ENCODE measurements at regions not wholly inside any gene's neighbourhood (a gene's known extent, or its start where the extent isn't known, plus 50 kb on each side); places are given as distances from the start of the nearest gene placed in this dataset.

GRCh38 chr13:53161251-53161650 is 132.6 kb downstream of the OLFM4 start:
- POLR2A ChIA-PET: no interaction called here
- CTCF ChIA-PET: interaction anchor here (0.9 to 1.5 kb wide), 2 partner anchors 9 to 193 kb away, joined by 3 to 4 read pairs; no protein-coding TSS in a partner anchor
- no peak for TF ChIP-seq CTCF (IDR thresholded peaks at IDR 0.05; ENCODE audit: low read depth, low read length)
- DNase-seq (ENCODE audit: low read depth, low spot score): no peak
- no peak overlapping the region for H3K27ac ChIP-seq (ENCODE audit: low read depth, low read length)
- H3K9me3 ChIP-seq (ENCODE audit: control insufficient read depth, insufficient read depth, low read length): peaks cover 7% of the 10 kb centered on the region
- H3K27me3 ChIP-seq (ENCODE audit: control insufficient read depth, insufficient read depth, low read length): no peaks in the 10 kb centered on the region
- no peak overlapping the region for H3K4me3 ChIP-seq (ENCODE audit: low read depth, low read length)

- H3K27ac ChIP-seq (ENCODE audit: low read depth, low read length): no peak overlapping the region
- no peaks in the 10 kb centered on the region for H3K27me3 ChIP-seq (ENCODE audit: control insufficient read depth, insufficient read depth, low read length)
- peaks cover 5% of the 10 kb centered on the region for H3K9me3 ChIP-seq (ENCODE audit: control insufficient read depth, insufficient read depth, low read length)
- no peak for TF ChIP-seq CTCF (IDR thresholded peaks at IDR 0.05; ENCODE audit: low read depth, low read length)
- H3K4me3 ChIP-seq (ENCODE audit: low read depth, low read length): no peak overlapping the region
- CTCF ChIA-PET: interaction anchor here (1.7 kb wide), 1 partner anchor 13 kb away, joined by 7 read pairs; no protein-coding TSS in a partner anchor
- POLR2A ChIA-PET: no interaction called here
- no peak for DNase-seq (ENCODE audit: low read depth, low spot score)
These were observed 136.6 kb downstream of the OLFM4 start for GRCh38 chr13:53165261-53165660.

GRCh38 chr13:53167561-53167960 is 138.9 kb downstream of the OLFM4 start:
- no peak for DNase-seq (ENCODE audit: low read depth, low spot score)
- Histone ChIP-seq H3K9me3 (ENCODE audit: control insufficient read depth, insufficient read depth, low read length) (no peaks in the 10 kb centered on the region; the same call in 1 of the 2 replicates), H3K27me3 (ENCODE audit: control insufficient read depth, insufficient read depth, low read length) (no peaks in the 10 kb centered on the region), H3K4me3 (ENCODE audit: low read depth, low read length) (no peak overlapping the region), H3K27ac (ENCODE audit: low read depth, low read length) (no peak overlapping the region)
- ChIA-PET CTCF (no interaction called here), POLR2A (no interaction called here)
- no peak for TF ChIP-seq CTCF (IDR thresholded peaks at IDR 0.05; ENCODE audit: low read depth, low read length)

- Histone ChIP-seq H3K27me3 (ENCODE audit: control insufficient read depth, insufficient read depth, low read length) (no peaks in the 10 kb centered on the region), H3K9me3 (ENCODE audit: control insufficient read depth, insufficient read depth, low read length) (no peaks in the 10 kb centered on the region; the same call in 1 of the 2 replicates), H3K27ac (ENCODE audit: low read depth, low read length) (no peak overlapping the region), H3K4me3 (ENCODE audit: low read depth, low read length) (no peak overlapping the region)
- ChIA-PET CTCF (no interaction called here), POLR2A (no interaction called here)
- TF ChIP-seq CTCF (IDR thresholded peaks at IDR 0.05; ENCODE audit: low read depth, low read length): no peak
- no peak for DNase-seq (ENCODE audit: low read depth, low spot score)
These were observed 142.3 kb downstream of the OLFM4 start for GRCh38 chr13:53170910-53171309.

- Histone ChIP-seq H3K27me3 (ENCODE audit: control insufficient read depth, insufficient read depth, low read length) (no peaks in the 10 kb centered on the region), H3K4me3 (ENCODE audit: low read depth, low read length) (no peak overlapping the region), H3K27ac (ENCODE audit: low read depth, low read length) (no peak overlapping the region), H3K9me3 (ENCODE audit: control insufficient read depth, insufficient read depth, low read length) (no peaks in the 10 kb centered on the region)
- no peak for DNase-seq (ENCODE audit: low read depth, low spot score)
- no peak for TF ChIP-seq CTCF (IDR thresholded peaks at IDR 0.05; ENCODE audit: low read depth, low read length)
- CTCF ChIA-PET: no interaction called here
- POLR2A ChIA-PET: no interaction called here
These were observed 145.9 kb downstream of the OLFM4 start for GRCh38 chr13:53174545-53174944.

All from AG04450 (cell line).